Liver (tissue), 3 donors: ENCODE measurements at regions not wholly inside any gene's neighbourhood (a gene's known extent, or its start where the extent isn't known, plus 50 kb on each side); places are given as distances from the start of the nearest gene placed in this dataset.
"Not testable (repeated sequence)": the region's sequence is repeated elsewhere in the genome, so short reads cannot be mapped to it uniquely, and the experiment has no call there.

ENCODE experiments used
- CTCF ChIP-seq: fragments of 150-350 bp; IDR thresholded peaks from 2 replicates; pipeline ENCODE4 v1.5.1; 2017; ENCODE audit warnings: improper control_type of control experiment, low read depth, low read length; ENCODE audit not compliant: missing input control
- GABPA ChIP-seq, 2 donors: IDR thresholded peaks in 1 of 2; conservative IDR thresholded peaks in 1 of 2; 2 replicates each; pipeline ENCODE4 v1.6.1; 2016; ENCODE audit warnings: antibody characterized with exemption in 2 of 2, mild to moderate bottlenecking in 1 of 2, moderate library complexity in 1 of 2
- HNF4G ChIP-seq: IDR thresholded peaks from 2 replicates; pipeline ENCODE4 v1.6.1; 2016; ENCODE audit warnings: antibody characterized with exemption
- JUND ChIP-seq, 2 donors: IDR thresholded peaks; 2 replicates each; pipeline ENCODE4 v1.6.1; 2016; ENCODE audit warnings: antibody characterized with exemption in 2 of 2
- RXRA ChIP-seq, 2 donors: IDR thresholded peaks; 2 replicates each; pipeline ENCODE4 v1.6.1; 2017 to 2018; ENCODE audit warnings: antibody characterized with exemption in 2 of 2, mild to moderate bottlenecking in 1 of 2
- donor health status: healthy.
- donor health status: healthy.

- TF ChIP-seq HNF4G; GABPA (IDR thresholded peaks at IDR 0.05 in 1 of 2, conservative IDR thresholded peaks at IDR 0.05 in 1 of 2); CTCF; RXRA (IDR thresholded peaks at IDR 0.05); JUND (IDR thresholded peaks at IDR 0.05): not testable (repeated sequence)
Observed at GRCh38 chr10:120109725-120110124, 217.2 kb downstream of the SEC23IP start.
